ENCODE measurements at regions not wholly inside any gene's neighbourhood (a gene's known extent, or its start where the extent isn't known, plus 50 kb on each side); places are given as distances from the start of the nearest gene placed in this dataset.

DNA sequence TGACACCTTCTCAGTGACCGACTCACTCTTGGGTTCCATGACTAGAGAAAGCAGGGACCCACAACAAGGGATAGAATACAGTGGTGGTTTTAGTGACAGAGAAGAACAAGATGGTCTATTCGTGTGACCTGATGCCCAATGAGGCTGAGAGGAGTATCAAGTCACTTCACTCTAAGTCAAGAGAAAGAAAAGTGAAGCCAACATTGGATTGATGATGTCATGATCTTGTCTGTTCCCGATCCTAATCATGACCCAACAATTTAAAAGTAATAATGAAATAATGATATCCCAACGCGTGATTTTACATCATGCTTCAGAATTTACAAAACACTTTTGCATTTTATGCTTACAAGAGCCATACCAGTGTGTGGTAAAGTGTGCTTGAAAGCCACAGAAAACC, 155.6 kb upstream of the POU3F3 start:
- intact Hi-C loops (cut with DNase I): no loop called here
- Histone ChIP-seq H3K4me1 (no peaks in the 10 kb centered on the region), H3K27ac (no peak overlapping the region), H3K4me3 (no peak overlapping the region), H3K9me3 (no peaks in the 10 kb centered on the region), H3K36me3 (no peaks in the 10 kb centered on the region), H3K27me3 (peaks cover 0 to 6% (median 0%) of the 10 kb centered on the region in 7 donors)
- DNase-seq: no peak
- TF ChIP-seq CTCF (IDR thresholded peaks at IDR 0.05): no peak
- 76 to 81% methylated on average over 5 of the region's 5 CpGs for WGBS, 2 donors
- ATAC-seq: no peak

DNA sequence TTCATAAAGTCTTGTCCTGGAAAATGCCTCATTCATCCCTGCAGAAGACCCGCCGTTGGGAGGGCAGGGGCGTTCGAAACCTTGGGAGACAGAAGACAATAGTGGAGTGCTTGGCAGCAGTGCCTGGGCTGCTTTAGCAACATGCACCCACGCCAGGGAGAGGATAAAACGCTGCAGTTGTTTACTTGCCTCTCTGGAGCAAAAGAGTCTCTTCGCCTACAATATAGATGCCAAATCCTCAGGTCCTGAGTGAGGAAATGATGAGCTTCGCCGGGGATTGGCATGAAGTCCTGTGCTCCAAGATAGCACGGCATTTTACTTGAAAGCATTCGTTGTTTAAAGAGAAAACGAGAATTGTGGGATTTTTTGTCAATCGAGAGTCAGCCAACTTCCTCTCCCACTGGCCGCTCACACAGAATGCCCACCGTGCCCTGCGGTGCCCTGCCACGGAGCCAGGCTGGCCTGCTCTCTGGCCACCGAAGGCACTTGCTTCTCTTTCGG, 152.5 kb upstream of the POU3F3 start:
- H3K27me3 ChIP-seq: peaks cover 0 to 6% (median 0%) of the 10 kb centered on the region in 7 donors
- DNase-seq: no peak
- H3K9me3 ChIP-seq: no peaks in the 10 kb centered on the region
- H3K36me3 ChIP-seq: no peaks in the 10 kb centered on the region
- H3K4me3 ChIP-seq: no peak overlapping the region
- no peaks in the 10 kb centered on the region for H3K4me1 ChIP-seq
- ATAC-seq: no peak
- H3K27ac ChIP-seq: no peak overlapping the region
- WGBS, 2 donors: 79 to 85% methylated on average over 19 of the region's 19 CpGs
- intact Hi-C loops (cut with DNase I): no loop called here
- TF ChIP-seq CTCF (IDR thresholded peaks at IDR 0.05): no peak

- DNase-seq: no peak
- H3K36me3 ChIP-seq: no peaks in the 10 kb centered on the region
- intact Hi-C loops (cut with DNase I): no loop called here
- ATAC-seq: no peak
- no peaks in the 10 kb centered on the region for H3K4me1 ChIP-seq
- H3K4me3 ChIP-seq: no peak overlapping the region
- no peak overlapping the region for H3K27ac ChIP-seq
- peaks cover 0 to 6% (median 0%) of the 10 kb centered on the region in 7 donors for H3K27me3 ChIP-seq
- 55 to 64% methylated on average over 11 of the region's 11 CpGs for WGBS, 2 donors
- no peak for TF ChIP-seq CTCF (IDR thresholded peaks at IDR 0.05)
- no peaks in the 10 kb centered on the region for H3K9me3 ChIP-seq
These were observed 151.7 kb upstream of the POU3F3 start for GRCh38 chr2:104702031-104702850.

DNA sequence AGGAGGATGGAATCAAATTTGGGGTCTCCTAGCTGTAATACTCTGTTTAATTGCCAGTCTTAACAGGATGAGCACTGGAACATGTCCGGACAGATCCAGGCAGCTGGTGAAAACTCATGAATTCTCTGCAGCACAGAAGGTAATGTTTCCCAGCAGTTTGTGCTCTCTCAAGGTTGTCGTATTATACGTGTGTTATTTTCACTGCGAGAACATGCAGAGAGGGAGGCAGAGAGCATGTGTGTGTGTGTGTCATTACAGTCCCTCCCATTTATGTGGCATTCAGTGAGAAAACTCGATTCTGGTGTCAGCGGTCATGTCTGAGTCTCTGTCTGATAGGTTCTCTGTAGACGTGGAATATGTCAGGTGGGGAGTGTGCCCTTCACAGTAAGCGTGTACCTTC, 150.2 kb upstream of the POU3F3 start:
- Histone ChIP-seq H3K27ac (no peak overlapping the region), H3K9me3 (no peaks in the 10 kb centered on the region), H3K36me3 (no peaks in the 10 kb centered on the region), H3K4me3 (no peak overlapping the region), H3K4me1 (no peaks in the 10 kb centered on the region), H3K27me3 (peaks cover 0 to 6% (median 0%) of the 10 kb centered on the region in 7 donors)
- no peak for TF ChIP-seq CTCF (IDR thresholded peaks at IDR 0.05)
- ATAC-seq: no peak
- intact Hi-C loops (cut with DNase I): no loop called here
- 75 to 76% methylated on average over 8 of the region's 8 CpGs for WGBS, 2 donors
- no peak for DNase-seq

Measured in heart right ventricle (tissue), 16 donors.